HUES6 (cell line): ENCODE measurements at regions not wholly inside any gene's neighbourhood (a gene's known extent, or its start where the extent isn't known, plus 50 kb on each side); places are given as distances from the start of the nearest gene placed in this dataset.

Source experiments
- H3K27ac ChIP-seq: 2 replicates; pipeline ENCODE4 v1.7.0; 2013; ENCODE audit warnings: low read depth, mild to moderate bottlenecking, low read length, inconsistent platforms
- H3K27me3 ChIP-seq: 2 replicates; pipeline ENCODE4 v1.6.1; 2013; ENCODE audit warnings: low read length; ENCODE audit not compliant: control insufficient read depth, insufficient read depth
- H3K36me3 ChIP-seq: 2 replicates; pipeline ENCODE4 v1.6.1; 2013; ENCODE audit warnings: low read length; ENCODE audit not compliant: control insufficient read depth, insufficient read depth
- H3K4me1 ChIP-seq: 2 replicates; pipeline ENCODE4 v1.6.1; 2013; ENCODE audit warnings: low read length; ENCODE audit not compliant: control insufficient read depth, insufficient read depth
- H3K4me3 ChIP-seq: 2 replicates; pipeline ENCODE4 v1.5.1; 2013; ENCODE audit warnings: low read depth, low read length
- H3K9ac ChIP-seq: one replicate; pipeline ENCODE4 v1.6.1; 2013; ENCODE audit warnings: mild to moderate bottlenecking, low read length
- H3K9me3 ChIP-seq: 2 replicates; pipeline ENCODE4 v1.6.1; 2013; ENCODE audit warnings: low read depth, low read length; ENCODE audit not compliant: control insufficient read depth, insufficient read depth

DNA sequence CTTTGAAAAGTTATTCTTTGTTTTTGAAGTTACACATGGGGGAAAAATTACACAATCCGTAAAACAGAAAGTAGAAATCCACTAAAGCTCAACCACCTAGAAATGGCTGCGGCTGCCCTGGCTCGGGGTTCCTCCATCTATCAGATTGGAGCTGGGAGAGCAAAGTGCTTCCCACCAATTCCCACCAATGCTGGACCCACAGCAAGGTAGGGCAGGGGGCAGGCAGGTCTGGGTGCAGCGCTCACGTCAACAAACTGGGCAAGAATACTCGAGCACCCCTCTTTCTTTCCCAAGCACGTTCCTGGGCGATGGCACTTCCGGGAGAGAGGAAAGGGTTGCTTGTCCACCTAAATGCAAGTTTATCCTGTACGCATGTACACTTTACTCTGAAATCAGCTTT, 217.6 kb downstream of the NDUFA10 start:
- Histone ChIP-seq H3K9me3 (no peaks in the 10 kb centered on the region; the same call in 1 of the 2 replicates), H3K9ac (no peak overlapping the region), H3K27ac (no peak overlapping the region), H3K27me3 (no peaks in the 10 kb centered on the region), H3K36me3 (no peaks in the 10 kb centered on the region), H3K4me3 (no peak overlapping the region), H3K4me1 (no peaks in the 10 kb centered on the region)

DNA sequence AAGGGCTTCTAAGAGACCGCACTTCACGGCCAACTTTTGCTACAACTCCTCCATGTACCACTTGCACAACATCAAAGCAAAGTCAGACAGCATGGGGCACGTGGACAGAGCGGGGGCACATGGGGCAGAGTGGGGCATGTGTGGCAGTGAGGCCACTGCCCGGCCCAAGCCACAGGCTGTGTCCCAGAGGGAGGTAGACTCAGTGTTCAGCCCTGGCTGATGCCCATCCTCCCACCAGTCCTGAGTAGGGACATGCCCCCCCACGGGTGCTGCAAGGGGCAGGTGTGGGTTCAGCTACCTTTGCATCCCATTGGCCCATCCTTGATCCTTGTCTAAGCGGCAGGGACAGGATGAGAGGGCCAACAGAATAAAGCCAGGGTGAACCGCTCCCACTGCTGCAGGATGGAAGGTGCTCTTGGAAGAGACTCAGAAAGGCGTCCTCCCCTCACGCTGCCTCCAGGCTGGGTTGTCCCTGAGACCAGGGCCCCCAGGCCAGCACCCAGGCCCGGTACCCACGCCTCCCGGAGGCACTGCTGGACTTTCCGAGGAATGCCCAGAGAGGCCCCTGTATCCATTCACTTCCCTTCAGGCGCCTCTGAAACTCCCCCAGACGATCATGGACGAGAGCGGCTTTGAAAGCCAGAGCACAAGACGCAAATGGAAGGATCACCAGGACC, 218.2 kb downstream of the NDUFA10 start:
- no peaks in the 10 kb centered on the region for H3K4me1 ChIP-seq
- H3K27me3 ChIP-seq = no peaks in the 10 kb centered on the region
- H3K27ac ChIP-seq = no peak overlapping the region
- H3K9ac ChIP-seq = no peak overlapping the region
- no peaks in the 10 kb centered on the region; the same call in 1 of the 2 replicates for H3K9me3 ChIP-seq
- H3K36me3 ChIP-seq = no peaks in the 10 kb centered on the region
- no peak overlapping the region for H3K4me3 ChIP-seq

DNA sequence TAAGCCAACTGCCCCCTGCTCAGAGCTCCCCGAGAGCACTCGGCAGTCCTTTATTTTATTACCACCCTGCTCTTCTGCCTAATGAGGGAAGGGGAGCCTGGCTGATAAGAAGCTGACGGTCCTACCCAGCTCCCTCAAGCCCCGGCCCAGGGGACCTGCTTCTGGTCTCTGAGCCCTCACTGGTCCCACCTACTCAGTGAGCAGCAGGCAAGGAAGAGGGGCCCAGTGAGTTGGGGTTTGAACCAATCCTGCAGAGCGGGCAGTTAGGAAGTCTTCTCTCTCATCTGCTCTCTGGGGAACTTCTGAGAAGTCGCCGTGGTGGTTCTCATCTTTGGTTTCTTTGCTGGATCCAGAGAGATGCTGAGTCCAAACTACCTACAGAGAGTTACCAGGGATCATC, 218.9 kb downstream of the NDUFA10 start:
- no peak overlapping the region for H3K4me3 ChIP-seq
- H3K36me3 ChIP-seq = no peaks in the 10 kb centered on the region
- no peak overlapping the region for H3K9ac ChIP-seq
- H3K9me3 ChIP-seq = no peaks in the 10 kb centered on the region; the same call in 1 of the 2 replicates
- H3K27me3 ChIP-seq = no peaks in the 10 kb centered on the region
- H3K4me1 ChIP-seq = no peaks in the 10 kb centered on the region
- H3K27ac ChIP-seq = no peak overlapping the region

DNA sequence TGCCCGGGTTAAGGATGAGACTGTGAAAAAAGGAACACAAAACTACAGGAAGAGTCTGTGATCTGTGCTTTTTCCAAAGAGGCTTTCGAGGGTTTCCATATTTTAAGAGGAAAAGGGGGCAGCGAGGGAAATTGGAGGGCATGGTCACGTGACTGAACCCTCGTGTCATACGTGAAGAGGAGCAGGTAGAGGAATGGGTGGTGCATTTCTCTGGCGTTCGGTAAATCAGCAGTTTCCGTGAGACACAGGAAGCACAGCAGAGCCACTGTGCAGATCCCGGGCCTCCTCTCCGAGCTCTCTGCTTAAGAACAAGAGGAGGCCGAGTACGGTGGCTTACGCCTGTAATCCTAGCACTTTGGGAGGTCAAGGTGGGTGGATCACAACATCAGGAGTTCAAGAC, 219.7 kb downstream of the NDUFA10 start:
- H3K9ac ChIP-seq = no peak overlapping the region
- no peaks in the 10 kb centered on the region for H3K4me1 ChIP-seq
- H3K9me3 ChIP-seq = peaks cover 5% of the 10 kb centered on the region; the same call in 1 of the 2 replicates
- H3K27me3 ChIP-seq = no peaks in the 10 kb centered on the region
- H3K36me3 ChIP-seq = no peaks in the 10 kb centered on the region
- H3K27ac ChIP-seq = no peak overlapping the region
- H3K4me3 ChIP-seq = no peak overlapping the region

DNA sequence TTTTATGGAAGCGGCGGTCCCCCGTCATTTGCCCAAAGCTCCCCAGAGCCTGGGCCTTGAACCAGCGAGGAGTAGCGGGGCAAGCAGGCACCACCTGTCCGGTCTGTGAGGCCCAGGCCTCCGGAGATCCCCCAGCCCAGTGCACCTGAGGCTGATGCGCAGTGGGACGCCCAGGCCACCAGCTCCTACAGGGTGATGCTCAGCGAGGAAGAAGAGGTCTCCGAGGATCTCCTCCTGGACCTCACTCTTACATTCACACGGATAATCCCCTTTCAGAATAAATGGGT, 220.2 kb downstream of the NDUFA10 start:
- no peaks in the 10 kb centered on the region for H3K27me3 ChIP-seq
- no peaks in the 10 kb centered on the region for H3K4me1 ChIP-seq
- no peak overlapping the region for H3K27ac ChIP-seq
- H3K4me3 ChIP-seq = no peak overlapping the region
- no peaks in the 10 kb centered on the region for H3K36me3 ChIP-seq
- H3K9ac ChIP-seq = no peak overlapping the region
- peaks cover 6% of the 10 kb centered on the region; the same call in 1 of the 2 replicates for H3K9me3 ChIP-seq

DNA sequence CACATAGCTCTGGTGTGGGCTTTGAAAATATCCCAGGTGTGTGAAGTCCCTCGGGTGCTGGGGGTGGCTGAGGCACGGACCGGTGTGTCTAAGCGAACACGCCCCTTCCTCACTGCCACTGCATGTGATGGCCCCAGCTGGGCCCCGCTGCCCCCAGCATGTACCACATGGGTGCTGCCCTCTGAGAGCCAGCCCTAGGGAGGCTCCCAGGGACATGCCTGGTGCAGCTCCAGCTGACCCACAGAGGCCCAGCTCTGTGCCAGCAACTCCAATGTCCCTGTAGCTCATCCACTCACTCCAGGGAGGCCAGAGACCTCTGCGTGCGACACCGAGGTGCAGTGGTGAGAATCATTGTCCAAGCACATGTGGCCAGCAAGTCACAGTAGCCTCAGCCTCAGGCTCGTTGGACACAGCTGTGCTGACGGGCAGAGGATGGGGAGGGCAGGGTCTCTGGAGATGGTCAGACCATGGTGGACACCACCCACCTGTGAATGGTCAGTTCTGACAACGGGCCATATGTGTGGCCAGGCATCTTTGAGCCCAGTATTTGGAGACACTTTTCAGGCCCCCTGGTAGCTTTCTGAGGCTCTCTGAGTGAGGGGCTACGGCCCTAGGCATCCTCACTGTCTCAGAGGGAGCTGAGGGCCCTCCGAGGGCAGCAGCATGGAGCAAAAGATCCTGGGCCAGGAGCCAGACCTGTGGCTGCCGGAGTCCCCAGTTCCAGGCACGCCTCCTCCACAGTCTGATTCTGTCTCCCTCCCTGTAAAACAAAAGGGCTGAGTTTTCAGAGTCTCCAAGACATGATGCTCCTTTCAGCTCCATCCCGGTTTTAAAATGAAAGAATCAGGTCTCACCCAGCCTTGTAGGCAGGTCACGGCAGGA, 220.7 kb downstream of the NDUFA10 start:
- peaks cover 7% of the 10 kb centered on the region; the same call in 1 of the 2 replicates for H3K9me3 ChIP-seq
- H3K4me3 ChIP-seq = no peak overlapping the region
- H3K4me1 ChIP-seq = no peaks in the 10 kb centered on the region
- H3K9ac ChIP-seq = no peak overlapping the region
- no peaks in the 10 kb centered on the region for H3K36me3 ChIP-seq
- no peak overlapping the region for H3K27ac ChIP-seq
- H3K27me3 ChIP-seq = no peaks in the 10 kb centered on the region

DNA sequence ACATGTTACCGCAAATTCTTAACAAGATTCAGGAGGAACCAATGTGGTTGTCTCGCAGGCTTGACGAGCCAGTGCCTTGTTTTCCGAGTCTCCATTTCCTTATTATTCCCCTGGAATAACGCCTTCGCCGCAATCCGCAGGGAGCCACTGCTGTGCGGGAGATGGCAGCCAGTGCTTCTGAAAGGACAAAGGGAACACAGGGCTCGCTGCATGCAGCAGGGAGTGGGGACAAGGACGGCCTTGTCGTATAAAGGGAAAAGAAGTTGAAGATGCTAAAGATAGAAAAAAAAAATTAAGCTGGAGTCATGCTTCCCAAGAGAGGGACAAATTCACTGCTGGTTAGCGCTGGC, 221.4 kb downstream of the NDUFA10 start:
- Histone ChIP-seq H3K9me3 (peaks cover 7% of the 10 kb centered on the region; the same call in 1 of the 2 replicates), H3K4me1 (no peaks in the 10 kb centered on the region), H3K27ac (no peak overlapping the region), H3K27me3 (no peaks in the 10 kb centered on the region), H3K4me3 (no peak overlapping the region), H3K36me3 (no peaks in the 10 kb centered on the region), H3K9ac (no peak overlapping the region)

DNA sequence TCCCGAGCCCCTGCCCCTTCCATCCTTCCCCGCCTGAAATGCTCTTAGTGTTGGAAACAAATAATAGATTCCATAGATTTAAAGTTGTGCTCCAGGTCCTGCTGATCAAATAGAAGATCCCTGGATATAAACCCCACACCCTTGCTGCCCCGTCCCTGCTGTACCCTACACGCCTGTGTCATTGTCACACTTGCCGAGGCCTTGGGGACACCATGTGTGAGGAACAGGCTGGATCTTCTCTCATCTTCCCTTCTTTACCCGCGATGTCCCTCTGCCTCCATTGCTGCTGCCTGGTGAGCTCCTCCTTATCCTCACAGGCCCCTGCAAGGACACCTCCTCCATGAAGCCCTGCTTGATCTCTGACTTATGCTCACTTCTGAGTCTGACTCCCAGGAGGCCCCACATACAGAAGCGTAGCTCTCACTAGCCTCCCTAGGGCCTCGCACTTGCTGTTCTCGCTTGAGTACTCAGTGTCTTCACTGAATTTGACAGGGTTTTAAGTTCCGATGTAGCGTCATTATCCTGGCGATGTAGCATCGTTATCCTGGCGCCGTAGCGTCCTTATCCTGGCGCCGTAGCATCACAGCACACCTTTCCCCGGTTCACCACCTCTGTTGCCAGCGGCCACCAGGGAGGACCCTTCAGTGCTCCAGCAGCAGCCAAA, 221.9 kb downstream of the NDUFA10 start:
- H3K27me3 ChIP-seq = no peaks in the 10 kb centered on the region
- no peak overlapping the region for H3K27ac ChIP-seq
- no peak overlapping the region for H3K4me3 ChIP-seq
- H3K9me3 ChIP-seq = peaks cover 7% of the 10 kb centered on the region; the same call in 1 of the 2 replicates
- H3K36me3 ChIP-seq = no peaks in the 10 kb centered on the region
- no peaks in the 10 kb centered on the region for H3K4me1 ChIP-seq
- no peak overlapping the region for H3K9ac ChIP-seq

DNA sequence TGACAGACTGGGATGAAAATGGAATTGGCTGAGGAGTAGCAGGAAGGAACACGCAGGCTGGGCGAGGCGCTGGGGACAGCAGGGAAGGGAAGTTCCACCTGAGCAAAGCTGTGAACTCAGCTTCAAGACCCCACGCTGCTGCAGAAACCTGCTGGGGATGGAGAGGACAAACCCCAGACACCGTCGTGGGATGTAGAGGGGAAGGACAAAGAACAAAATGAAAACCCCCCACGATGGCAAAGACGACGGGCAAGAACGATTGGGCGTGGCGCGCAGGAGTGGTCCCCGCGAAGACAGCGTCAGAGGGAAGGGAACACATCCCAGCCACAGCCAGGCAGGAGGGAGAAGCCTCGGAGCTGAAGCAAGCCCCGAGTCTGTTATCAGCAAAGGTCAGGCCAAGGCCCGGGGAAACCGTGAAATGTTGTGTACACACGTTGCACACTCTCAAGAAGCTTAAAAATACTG, 222.9 kb downstream of the NDUFA10 start:
- no peaks in the 10 kb centered on the region for H3K4me1 ChIP-seq
- no peaks in the 10 kb centered on the region for H3K27me3 ChIP-seq
- H3K4me3 ChIP-seq = no peak overlapping the region
- no peak overlapping the region for H3K9ac ChIP-seq
- H3K36me3 ChIP-seq = no peaks in the 10 kb centered on the region
- H3K9me3 ChIP-seq = 0 out of 2 replicates have a peak, but pooled peaks cover 7% of the 10 kb centered on the region
- H3K27ac ChIP-seq = no peak overlapping the region

DNA sequence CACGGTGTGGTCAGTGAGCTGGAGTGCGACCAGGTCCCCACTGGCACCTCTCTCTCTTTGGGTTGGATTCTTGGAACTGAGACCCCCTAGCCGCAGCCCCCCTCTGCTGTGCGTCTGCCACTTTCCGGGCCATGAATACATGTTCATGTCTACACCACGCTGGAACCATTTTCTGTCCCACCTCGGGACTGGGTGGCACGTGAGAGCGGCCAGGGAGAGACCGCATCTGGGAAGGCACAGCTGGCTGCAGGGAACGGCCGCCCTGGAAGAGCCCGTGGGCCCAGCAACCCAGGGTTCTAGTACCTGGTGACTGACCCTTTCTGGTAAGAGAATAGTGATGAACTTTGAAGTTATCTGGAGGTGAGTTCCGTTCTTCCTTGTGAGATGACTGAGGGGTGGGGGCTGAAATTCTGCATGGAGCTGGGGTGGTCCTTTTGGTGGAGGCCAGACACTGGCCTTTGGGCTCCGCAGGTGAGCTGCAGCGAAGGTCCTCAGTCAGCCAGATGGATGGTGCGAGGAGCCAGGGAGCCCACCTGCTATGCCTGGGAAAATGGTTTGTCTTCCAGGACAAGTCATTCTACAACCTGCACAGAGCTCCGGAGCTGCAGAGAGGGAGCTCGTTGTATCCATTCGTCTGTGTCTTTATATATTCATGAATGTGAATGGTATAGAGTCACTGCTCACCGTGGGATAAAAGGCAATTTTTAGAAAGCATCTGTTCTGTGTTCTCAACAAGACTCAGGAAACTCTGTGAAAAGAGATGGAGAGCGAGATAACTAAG, 223.5 kb downstream of the NDUFA10 start:
- no peak overlapping the region for H3K27ac ChIP-seq
- H3K4me3 ChIP-seq = no peak overlapping the region
- H3K9ac ChIP-seq = no peak overlapping the region
- 0 out of 2 replicates have a peak, but pooled peaks cover 7% of the 10 kb centered on the region for H3K9me3 ChIP-seq
- no peaks in the 10 kb centered on the region for H3K36me3 ChIP-seq
- no peaks in the 10 kb centered on the region for H3K27me3 ChIP-seq
- no peaks in the 10 kb centered on the region for H3K4me1 ChIP-seq
